ENCODE measurements at regions not wholly inside any gene's neighbourhood (a gene's known extent, or its start where the extent isn't known, plus 50 kb on each side); places are given as distances from the start of the nearest gene placed in this dataset.

- no peak for TF ChIP-seq CTCF (IDR thresholded peaks at IDR 0.05; ENCODE audit: extremely low read depth, insufficient read depth, missing control alignments)
- in situ Hi-C loops (cut with MboI; ENCODE audit: low pct_unique_long_range_greater_than_20kb, low sequenced_read_pairs, unreplicated experiment): no loop called here
- DNase-seq (ENCODE audit: low spot score): no peak
Measured at GRCh38 chr2:219995991-219996765, 368.7 kb downstream of the SLC4A3 start.

GRCh38 chr2:219997341-219997851 lies 370.0 kb downstream of the SLC4A3 start:
- DNase-seq (ENCODE audit: low spot score): no peak
- in situ Hi-C loops (cut with MboI; ENCODE audit: low pct_unique_long_range_greater_than_20kb, low sequenced_read_pairs, unreplicated experiment): no loop called here
- peak; percentile 44 for TF ChIP-seq CTCF (IDR thresholded peaks at IDR 0.05; ENCODE audit: extremely low read depth, insufficient read depth, missing control alignments)

- in situ Hi-C loops (cut with MboI; ENCODE audit: low pct_unique_long_range_greater_than_20kb, low sequenced_read_pairs, unreplicated experiment): no loop called here
- TF ChIP-seq CTCF (IDR thresholded peaks at IDR 0.05; ENCODE audit: extremely low read depth, insufficient read depth, missing control alignments): peak; percentile 6
- DNase-seq (ENCODE audit: low spot score): no peak
Measured at GRCh38 chr2:219998107-219998506, 370.7 kb downstream of the SLC4A3 start.

GRCh38 chr2:219998714-219999227 lies 371.3 kb downstream of the SLC4A3 start:
- peak; percentile 13 for TF ChIP-seq CTCF (IDR thresholded peaks at IDR 0.05; ENCODE audit: extremely low read depth, insufficient read depth, missing control alignments)
- DNase-seq (ENCODE audit: low spot score): no peak
- in situ Hi-C loops (cut with MboI; ENCODE audit: low pct_unique_long_range_greater_than_20kb, low sequenced_read_pairs, unreplicated experiment): no loop called here

GRCh38 chr2:220000080-220000479 lies 372.6 kb downstream of the SLC4A3 start:
- in situ Hi-C loops (cut with MboI; ENCODE audit: low pct_unique_long_range_greater_than_20kb, low sequenced_read_pairs, unreplicated experiment): no loop called here
- no peak for TF ChIP-seq CTCF (IDR thresholded peaks at IDR 0.05; ENCODE audit: extremely low read depth, insufficient read depth, missing control alignments)
- DNase-seq (ENCODE audit: low spot score): no peak

- no peak for DNase-seq (ENCODE audit: low spot score)
- in situ Hi-C loops (cut with MboI; ENCODE audit: low pct_unique_long_range_greater_than_20kb, low sequenced_read_pairs, unreplicated experiment): no loop called here
- no peak for TF ChIP-seq CTCF (IDR thresholded peaks at IDR 0.05; ENCODE audit: extremely low read depth, insufficient read depth, missing control alignments)
Measured at GRCh38 chr2:220000586-220000985, 373.2 kb downstream of the SLC4A3 start.
